ENCODE measurements at regions not wholly inside any gene's neighbourhood (a gene's known extent, or its start where the extent isn't known, plus 50 kb on each side); places are given as distances from the start of the nearest gene placed in this dataset.

- TF ChIP-seq CTCF (IDR thresholded peaks at IDR 0.05 in 2 of 3, conservative IDR thresholded peaks at IDR 0.05 in 1 of 3; ENCODE audit: borderline replicate concordance in 1 of 3, insufficient read depth in 1 of 3, low read depth in 2 of 3, low read length in 2 of 3) (no peak), ZBTB33 (IDR thresholded peaks at IDR 0.05; ENCODE audit: extremely low read depth, insufficient replicate concordance, low read length) (no peak), TCF7L2 (IDR thresholded peaks at IDR 0.05; ENCODE audit: borderline replicate concordance, extremely low read depth, insufficient read depth, insufficient read length) (no peak), POLR2AphosphoS5 (IDR thresholded peaks at IDR 0.05; ENCODE audit: low read depth, low read length) (no peak), ZFX (IDR thresholded peaks at IDR 0.05) (no peak), FOSL1 (IDR thresholded peaks at IDR 0.05; ENCODE audit: low read depth) (no peak), EZH2phosphoT487 (IDR thresholded peaks at IDR 0.05; ENCODE audit: borderline replicate concordance) (no peak), SIN3A (IDR thresholded peaks at IDR 0.05; ENCODE audit: low read depth) (no peak)
- TF ChIP-seq, protein P1, sequence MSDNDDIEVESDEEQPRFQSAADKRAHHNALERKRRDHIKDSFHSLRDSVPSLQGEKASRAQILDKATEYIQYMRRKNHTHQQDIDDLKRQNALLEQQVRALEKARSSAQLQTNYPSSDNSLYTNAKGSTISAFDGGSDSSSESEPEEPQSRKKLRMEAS (IDR thresholded peaks at IDR 0.05), result no peak
Measured at GRCh38 chr4:136935871-136936270, 596.4 kb downstream of the PCDH18 start (continued).

- Histone ChIP-seq H3K27me3 (ENCODE audit: insufficient read depth, low read length) (no peaks in the 10 kb centered on the region), H3K36me3 (ENCODE audit: control insufficient read depth in 1 of 2, insufficient read depth in 2 of 2, low read length in 2 of 2) (no peaks in the 10 kb centered on the region), H4K20me1 (ENCODE audit: insufficient read depth) (no peaks in the 10 kb centered on the region), H2AFZ (ENCODE audit: low read depth, low read length, poor library complexity, severe bottlenecking) (no peak overlapping the region), H3K9ac (ENCODE audit: low read length) (no peak overlapping the region), H3K9me3 (ENCODE audit: control insufficient read depth in 1 of 2, insufficient read depth in 1 of 2, low read depth in 1 of 2, low read length in 2 of 2) (no peaks in the 10 kb centered on the region), H3K4me2 (ENCODE audit: low read length) (no peak overlapping the region), H3K4me3 (replicated peaks in 1 of 2; ENCODE audit: low read depth in 1 of 2, low read length in 2 of 2) (no peak overlapping the region), H3K9me2 (ENCODE audit: insufficient read depth) (no peaks in the 10 kb centered on the region), H3K27ac (ENCODE audit: low read depth, low read length) (no peak overlapping the region), H3K79me2 (ENCODE audit: insufficient read depth, low read length) (no peaks in the 10 kb centered on the region), H3K4me1 (ENCODE audit: control insufficient read depth in 1 of 2, insufficient read depth in 2 of 2, low read length in 2 of 2) (no peaks in the 10 kb centered on the region)
- ChIA-PET RAD21 (ENCODE audit: low non-redundant PET in 1 of 2, low total read pairs in 2 of 2, uncharacterized antibody in 2 of 2, unreplicated experiment in 2 of 2) (no interaction called here), POLR2A (no interaction called here), CTCF (no interaction called here)
- ATAC-seq (no peak), DNase-seq (ENCODE audit: low read depth, low spot score) (no peak)
- TF ChIP-seq JUND (IDR thresholded peaks at IDR 0.05), result no peak
- no peak for TF ChIP-seq CBX3 (IDR thresholded peaks at IDR 0.05; ENCODE audit: low read depth)
- no TSS peak for BruUV-seq (replicated peaks)
- intact Hi-C loops (cut with micrococcal nuclease), result no loop called here
Measured at GRCh38 chr4:136935305-136935704, 597.0 kb downstream of the PCDH18 start.

Measured in HCT116 (cell line).